ENCODE measurements at regions not wholly inside any gene's neighbourhood (a gene's known extent, or its start where the extent isn't known, plus 50 kb on each side); places are given as distances from the start of the nearest gene placed in this dataset.

DNA sequence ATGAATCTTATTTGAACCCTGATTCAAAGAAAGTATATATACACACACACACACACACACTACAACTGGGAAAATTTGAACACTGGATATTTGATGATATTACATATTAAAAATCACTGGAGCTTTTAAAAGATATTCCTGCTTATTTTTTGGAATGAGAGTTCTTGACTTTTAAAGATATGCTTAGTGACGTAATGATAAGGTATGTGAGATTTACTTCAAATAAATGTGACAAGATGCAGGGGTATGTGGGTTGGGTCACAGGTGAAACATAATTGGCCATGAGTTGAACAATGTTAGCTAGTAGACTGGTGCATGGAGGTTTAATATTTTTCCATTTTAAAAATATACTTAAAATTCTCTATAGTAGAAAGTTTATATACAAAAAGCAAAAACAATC lies 258.6 kb downstream of the CBLN4 start:
- Histone ChIP-seq H3K4me3 (ENCODE audit: low read length) (no peak overlapping the region), H3K27ac (ENCODE audit: low read length) (no peak overlapping the region), H3K4me1 (ENCODE audit: control insufficient read depth, insufficient read depth, low read length) (no peaks in the 10 kb centered on the region), H3K27me3 (ENCODE audit: control insufficient read depth, insufficient read depth) (no peaks in the 10 kb centered on the region), H3K9me3 (ENCODE audit: control insufficient read depth, low read length) (no peaks in the 10 kb centered on the region)
- intact Hi-C loops (cut with DNase I), result no loop called here
- no peak for ATAC-seq
- DNase-seq, result no peak
- WGBS, result 86% methylated on average over 1 of the region's 1 CpG

DNA sequence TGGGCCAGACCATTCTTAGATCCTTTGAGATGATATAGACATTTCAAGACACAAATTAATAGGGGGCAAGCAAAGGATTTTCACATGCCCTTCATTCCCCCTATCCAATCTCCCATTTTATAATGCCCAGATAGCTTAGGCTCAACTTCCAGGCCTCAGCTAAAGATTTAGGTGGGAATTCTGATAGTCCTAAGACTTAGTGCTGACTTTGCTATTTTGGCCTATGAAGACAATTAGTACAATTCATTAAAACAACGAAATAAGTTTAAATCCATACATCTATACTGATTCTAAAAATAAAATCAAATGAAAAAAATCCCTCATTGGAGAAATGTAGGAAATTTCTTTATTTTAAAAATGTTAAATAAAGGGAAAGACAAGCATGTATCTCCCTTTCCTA lies 259.5 kb downstream of the CBLN4 start:
- no peak for DNase-seq
- Histone ChIP-seq H3K27me3 (ENCODE audit: control insufficient read depth, insufficient read depth) (no peaks in the 10 kb centered on the region), H3K27ac (ENCODE audit: low read length) (no peak overlapping the region), H3K4me3 (ENCODE audit: low read length) (no peak overlapping the region), H3K4me1 (ENCODE audit: control insufficient read depth, insufficient read depth, low read length) (no peaks in the 10 kb centered on the region), H3K9me3 (ENCODE audit: control insufficient read depth, low read length) (no peaks in the 10 kb centered on the region)
- no peak for ATAC-seq
- intact Hi-C loops (cut with DNase I), result no loop called here
- WGBS, result 62% methylated on average over 1 of the region's 1 CpG

DNA sequence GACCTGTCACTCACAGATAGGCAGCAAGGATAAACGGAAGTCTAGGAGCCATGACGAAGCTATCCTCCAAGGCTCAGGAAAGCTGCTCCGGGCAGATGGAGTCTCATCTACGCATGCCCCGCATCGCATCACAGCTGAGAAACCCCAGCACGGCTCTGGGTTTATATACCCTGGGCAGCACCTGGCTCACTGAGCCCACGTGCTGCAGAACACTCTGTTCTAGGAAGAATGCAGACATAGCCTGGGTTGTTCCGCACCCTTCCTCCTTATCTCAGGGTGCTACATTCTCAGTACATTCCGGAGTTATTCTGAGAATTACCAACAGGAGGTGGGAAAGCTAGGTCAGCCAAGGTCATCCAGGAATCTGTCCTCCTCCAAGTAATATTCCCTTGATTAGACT lies 260.4 kb downstream of the CBLN4 start:
- H3K27me3 ChIP-seq (ENCODE audit: control insufficient read depth, insufficient read depth), result no peaks in the 10 kb centered on the region
- DNase-seq (no peak), ATAC-seq (peak; percentile 43 to 54)
- H3K9me3 ChIP-seq (ENCODE audit: control insufficient read depth, low read length), result no peaks in the 10 kb centered on the region
- intact Hi-C loops (cut with DNase I), result no loop called here
- H3K4me3 ChIP-seq (ENCODE audit: low read length), result no peak overlapping the region
- no peaks in the 10 kb centered on the region for H3K4me1 ChIP-seq (ENCODE audit: control insufficient read depth, insufficient read depth, low read length)
- H3K27ac ChIP-seq (ENCODE audit: low read length), result no peak overlapping the region
- 69% methylated on average over 10 of the region's 10 CpGs for WGBS

DNA sequence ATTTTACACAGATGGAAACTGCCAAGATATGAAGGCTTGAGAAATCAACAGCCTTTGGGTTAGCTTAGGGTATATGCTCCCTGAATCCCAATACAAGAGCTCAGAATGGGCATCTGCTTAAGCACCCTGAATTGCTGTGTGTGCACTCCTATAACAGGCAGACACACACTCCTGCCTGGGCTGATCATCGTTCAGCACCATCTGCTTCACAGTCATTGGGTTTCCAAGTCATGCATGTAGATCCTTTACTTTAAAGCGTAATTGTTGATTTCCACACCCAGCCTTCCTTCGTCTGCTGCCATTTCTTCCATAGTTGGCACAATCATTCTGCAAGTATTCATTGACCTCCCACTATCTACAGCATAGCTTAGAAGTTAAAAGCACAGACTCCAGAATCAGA lies 263.5 kb downstream of the CBLN4 start:
- Histone ChIP-seq H3K27ac (ENCODE audit: low read length) (no peak overlapping the region), H3K9me3 (ENCODE audit: control insufficient read depth, low read length) (no peaks in the 10 kb centered on the region), H3K4me1 (ENCODE audit: control insufficient read depth, insufficient read depth, low read length) (no peaks in the 10 kb centered on the region), H3K4me3 (ENCODE audit: low read length) (no peak overlapping the region), H3K27me3 (ENCODE audit: control insufficient read depth, insufficient read depth) (no peaks in the 10 kb centered on the region)
- WGBS, result 73% methylated on average over 3 of the region's 3 CpGs
- DNase-seq (no peak), ATAC-seq (no peak)
- intact Hi-C loops (cut with DNase I), result no loop called here

DNA sequence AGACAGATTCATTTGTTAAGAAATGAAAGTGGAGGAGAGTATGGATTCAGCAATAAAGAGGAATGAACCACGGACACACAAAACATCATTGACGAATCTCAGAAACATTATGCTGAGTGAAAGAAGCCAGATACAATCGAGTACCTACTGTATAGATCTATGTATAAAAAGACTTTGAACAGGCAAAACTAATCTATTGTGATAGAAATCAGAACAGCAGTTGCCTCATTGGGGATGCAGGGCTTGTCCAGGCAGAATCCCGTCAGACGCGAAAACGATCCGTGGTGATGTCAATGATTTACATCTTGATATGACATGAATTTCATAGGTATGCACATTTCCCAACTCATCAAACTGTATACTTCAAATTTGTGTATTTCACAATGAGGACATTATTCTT lies 265.2 kb downstream of the CBLN4 start:
- H3K9me3 ChIP-seq (ENCODE audit: control insufficient read depth, low read length), result no peaks in the 10 kb centered on the region
- H3K27ac ChIP-seq (ENCODE audit: low read length), result no peak overlapping the region
- ATAC-seq, result no peak
- no peak overlapping the region for H3K4me3 ChIP-seq (ENCODE audit: low read length)
- H3K27me3 ChIP-seq (ENCODE audit: control insufficient read depth, insufficient read depth), result no peaks in the 10 kb centered on the region
- WGBS, result 86% methylated on average over 8 of the region's 8 CpGs
- intact Hi-C loops (cut with DNase I), result no loop called here
- H3K4me1 ChIP-seq (ENCODE audit: control insufficient read depth, insufficient read depth, low read length), result no peaks in the 10 kb centered on the region
- DNase-seq, result no peak

DNA sequence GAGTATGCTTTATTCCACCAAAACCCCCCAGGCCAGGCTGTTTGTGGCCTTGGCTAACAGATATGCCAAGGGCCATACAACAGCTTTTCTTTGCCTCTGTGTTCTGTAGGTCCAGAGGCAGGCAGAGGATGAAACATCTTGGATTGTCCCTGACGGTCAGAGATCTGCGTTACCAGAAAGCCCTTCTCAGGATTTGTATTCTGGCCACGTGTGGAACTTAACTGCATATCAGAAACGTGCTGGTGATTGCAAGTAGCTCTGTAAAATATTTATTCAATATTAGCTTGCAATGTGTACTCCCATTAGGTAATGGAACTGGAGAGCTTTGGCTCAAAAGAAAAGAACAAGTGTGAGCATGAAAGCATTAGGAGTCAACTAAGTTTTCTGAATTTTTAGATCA lies 275.0 kb downstream of the CBLN4 start:
- 59% methylated on average over 4 of the region's 4 CpGs for WGBS
- Histone ChIP-seq H3K27me3 (ENCODE audit: control insufficient read depth, insufficient read depth) (no peaks in the 10 kb centered on the region), H3K4me1 (ENCODE audit: control insufficient read depth, insufficient read depth, low read length) (no peaks in the 10 kb centered on the region), H3K27ac (ENCODE audit: low read length) (no peak overlapping the region), H3K4me3 (ENCODE audit: low read length) (no peak overlapping the region), H3K9me3 (ENCODE audit: control insufficient read depth, low read length) (no peaks in the 10 kb centered on the region)
- DNase-seq (no peak), ATAC-seq (no peak)
- intact Hi-C loops (cut with DNase I), result no loop called here

DNA sequence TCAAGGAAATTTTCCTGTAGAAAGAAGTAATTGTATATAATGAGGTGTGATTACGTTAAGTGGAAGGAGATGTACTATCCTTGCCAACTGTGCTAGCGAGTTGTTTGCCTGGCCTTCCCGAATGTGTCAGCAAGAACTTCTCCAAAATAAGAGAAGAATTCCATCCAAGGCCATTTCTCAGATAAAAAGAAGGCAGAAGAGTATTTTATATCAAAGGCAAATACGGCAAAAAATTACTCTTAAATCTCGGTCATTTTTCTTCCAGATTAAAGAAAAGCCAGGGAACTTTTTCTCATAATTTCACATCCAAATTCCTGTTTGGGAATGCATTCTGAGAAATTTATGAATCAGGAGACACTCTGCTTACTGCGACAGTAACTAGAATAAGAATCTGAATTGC lies 290.6 kb downstream of the CBLN4 start:
- no peak for ATAC-seq
- no peaks in the 10 kb centered on the region for H3K27me3 ChIP-seq (ENCODE audit: control insufficient read depth, insufficient read depth)
- 62% methylated on average over 6 of the region's 6 CpGs for WGBS
- intact Hi-C loops (cut with DNase I), result no loop called here
- H3K4me3 ChIP-seq (ENCODE audit: low read length), result no peak overlapping the region
- no peaks in the 10 kb centered on the region for H3K9me3 ChIP-seq (ENCODE audit: control insufficient read depth, low read length)
- no peak overlapping the region for H3K27ac ChIP-seq (ENCODE audit: low read length)
- DNase-seq, result no peak
- no peaks in the 10 kb centered on the region for H3K4me1 ChIP-seq (ENCODE audit: control insufficient read depth, insufficient read depth, low read length)

DNA sequence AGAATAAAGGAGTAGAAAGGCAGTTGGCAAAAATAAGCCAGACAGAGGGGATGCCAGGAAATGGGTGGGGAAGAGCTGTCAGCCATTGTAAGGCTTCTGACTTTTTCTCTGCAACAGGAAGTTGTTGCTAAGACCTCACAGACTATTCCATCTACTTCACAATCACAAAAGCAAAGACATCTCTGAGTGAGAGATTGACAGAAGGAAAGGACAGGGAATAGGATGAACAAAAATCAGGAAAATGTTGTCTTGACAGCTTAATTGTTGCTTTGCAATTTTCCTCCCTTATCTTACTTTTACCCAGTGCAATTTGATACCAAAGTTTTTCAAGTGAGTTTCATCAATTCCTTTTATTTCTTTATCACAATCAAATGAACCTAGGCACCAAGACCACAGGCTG lies 291.2 kb downstream of the CBLN4 start:
- Histone ChIP-seq H3K4me3 (ENCODE audit: low read length) (no peak overlapping the region), H3K4me1 (ENCODE audit: control insufficient read depth, insufficient read depth, low read length) (no peaks in the 10 kb centered on the region), H3K27me3 (ENCODE audit: control insufficient read depth, insufficient read depth) (no peaks in the 10 kb centered on the region), H3K9me3 (ENCODE audit: control insufficient read depth, low read length) (no peaks in the 10 kb centered on the region), H3K27ac (ENCODE audit: low read length) (no peak overlapping the region)
- ATAC-seq (no peak), DNase-seq (peak in 1 of 3 donors; percentile 33)
- intact Hi-C loops (cut with DNase I), result no loop called here

DNA sequence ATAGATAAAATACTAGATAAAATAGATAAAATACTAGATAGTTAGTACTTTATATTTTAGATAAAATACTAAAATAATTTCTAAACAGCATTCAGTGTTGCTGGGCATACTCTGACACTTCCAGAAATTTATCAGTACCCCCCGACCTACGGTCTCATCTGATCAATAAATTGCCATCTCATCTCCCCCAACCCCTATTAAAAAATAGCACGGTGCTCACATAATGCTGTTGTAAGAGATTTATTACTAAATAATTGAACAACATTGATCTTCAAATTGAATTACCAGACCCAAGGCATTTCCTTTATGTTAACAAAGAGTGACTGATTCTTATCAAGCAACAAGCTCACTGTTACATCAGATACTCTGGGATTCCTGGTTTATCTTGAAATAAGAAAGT lies 300.9 kb downstream of the CBLN4 start:
- WGBS, result 75% methylated on average over 3 of the region's 3 CpGs
- ATAC-seq, result no peak
- H3K4me1 ChIP-seq (ENCODE audit: control insufficient read depth, insufficient read depth, low read length), result no peaks in the 10 kb centered on the region
- no peaks in the 10 kb centered on the region for H3K27me3 ChIP-seq (ENCODE audit: control insufficient read depth, insufficient read depth)
- intact Hi-C loops (cut with DNase I), result no loop called here
- H3K4me3 ChIP-seq (ENCODE audit: low read length), result no peak overlapping the region
- no peak overlapping the region for H3K27ac ChIP-seq (ENCODE audit: low read length)
- no peak for DNase-seq
- H3K9me3 ChIP-seq (ENCODE audit: control insufficient read depth, low read length), result no peaks in the 10 kb centered on the region

DNA sequence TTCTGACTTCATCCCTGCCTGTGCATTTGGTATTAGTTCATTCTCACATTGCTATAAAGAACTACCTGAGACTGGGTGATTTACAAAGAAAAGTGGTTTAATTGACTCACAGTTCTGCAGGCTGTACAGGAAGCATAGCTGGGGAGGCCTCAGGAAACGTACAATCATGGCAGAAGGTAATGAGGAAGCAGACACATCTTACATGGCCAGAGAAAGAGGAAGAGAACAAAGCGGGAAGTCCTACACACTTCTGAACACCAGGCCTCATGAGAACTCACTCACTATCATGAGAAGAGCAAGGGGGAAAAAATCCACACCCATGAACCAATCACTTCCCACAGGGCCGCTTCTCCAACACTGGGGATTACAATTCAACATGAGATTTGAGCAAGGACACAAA lies 303.9 kb downstream of the CBLN4 start:
- Histone ChIP-seq H3K27ac (ENCODE audit: low read length) (no peak overlapping the region), H3K4me1 (ENCODE audit: control insufficient read depth, insufficient read depth, low read length) (no peaks in the 10 kb centered on the region), H3K4me3 (ENCODE audit: low read length) (no peak overlapping the region), H3K9me3 (ENCODE audit: control insufficient read depth, low read length) (no peaks in the 10 kb centered on the region), H3K27me3 (ENCODE audit: control insufficient read depth, insufficient read depth) (no peaks in the 10 kb centered on the region)
- intact Hi-C loops (cut with DNase I), result no loop called here
- DNase-seq (no peak), ATAC-seq (no peak)
- WGBS, result 65% methylated on average over 3 of the region's 3 CpGs

DNA sequence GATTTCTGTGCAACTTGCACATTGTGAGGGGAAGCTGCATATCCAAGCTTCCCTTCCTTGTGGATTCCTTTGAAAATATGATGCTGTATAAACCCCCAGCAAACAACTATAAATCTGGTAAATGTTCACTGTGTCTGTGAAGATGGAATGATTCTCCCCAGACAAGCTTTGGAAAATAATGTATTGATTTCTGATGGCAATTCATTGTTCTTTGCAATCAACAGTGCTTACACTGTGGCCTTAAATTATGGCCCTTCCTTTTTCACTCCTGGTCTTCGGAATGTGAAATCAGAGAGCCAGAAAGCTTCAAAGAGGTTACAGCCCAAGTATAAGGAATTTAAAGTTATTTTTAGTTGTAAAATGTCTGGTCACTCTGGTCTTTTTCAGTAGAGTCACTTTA lies 308.8 kb downstream of the CBLN4 start:
- Histone ChIP-seq H3K27ac (ENCODE audit: low read length) (no peak overlapping the region), H3K4me1 (ENCODE audit: control insufficient read depth, insufficient read depth, low read length) (no peaks in the 10 kb centered on the region), H3K9me3 (ENCODE audit: control insufficient read depth, low read length) (no peaks in the 10 kb centered on the region), H3K4me3 (ENCODE audit: low read length) (no peak overlapping the region), H3K27me3 (ENCODE audit: control insufficient read depth, insufficient read depth) (no peaks in the 10 kb centered on the region)
- 61% methylated on average over 1 of the region's 1 CpG for WGBS
- ATAC-seq (no peak), DNase-seq (no peak)
- intact Hi-C loops (cut with DNase I), result no loop called here

DNA sequence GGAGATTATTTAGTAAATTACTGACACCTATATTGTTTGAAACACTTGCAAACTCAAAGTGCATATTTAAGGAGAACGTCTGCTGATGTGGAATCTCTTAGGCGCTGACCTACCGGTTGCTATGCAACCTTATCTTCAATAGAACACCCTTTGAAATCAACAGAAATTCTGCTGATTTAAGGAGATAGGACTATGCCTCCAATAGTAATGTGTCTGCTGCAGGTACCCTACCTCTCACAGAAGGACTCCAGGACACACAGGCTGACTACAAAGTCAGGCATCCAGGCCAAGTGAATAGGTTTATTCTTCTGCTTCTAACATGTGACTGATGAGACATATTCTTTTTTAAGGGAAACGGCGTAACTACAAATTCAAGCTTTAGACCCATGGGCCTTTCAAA lies 311.7 kb downstream of the CBLN4 start:
- Histone ChIP-seq H3K4me3 (ENCODE audit: low read length) (no peak overlapping the region), H3K4me1 (ENCODE audit: control insufficient read depth, insufficient read depth, low read length) (no peaks in the 10 kb centered on the region), H3K9me3 (ENCODE audit: control insufficient read depth, low read length) (no peaks in the 10 kb centered on the region), H3K27ac (ENCODE audit: low read length) (no peak overlapping the region), H3K27me3 (ENCODE audit: control insufficient read depth, insufficient read depth) (no peaks in the 10 kb centered on the region)
- no peak for ATAC-seq
- 72% methylated on average over 5 of the region's 5 CpGs for WGBS
- intact Hi-C loops (cut with DNase I), result no loop called here
- no peak for DNase-seq

Data from right cardiac atrium (tissue), 5 donors.